ENCODE measurements at regions not wholly inside any gene's neighbourhood (a gene's known extent, or its start where the extent isn't known, plus 50 kb on each side); places are given as distances from the start of the nearest gene placed in this dataset.

DNA sequence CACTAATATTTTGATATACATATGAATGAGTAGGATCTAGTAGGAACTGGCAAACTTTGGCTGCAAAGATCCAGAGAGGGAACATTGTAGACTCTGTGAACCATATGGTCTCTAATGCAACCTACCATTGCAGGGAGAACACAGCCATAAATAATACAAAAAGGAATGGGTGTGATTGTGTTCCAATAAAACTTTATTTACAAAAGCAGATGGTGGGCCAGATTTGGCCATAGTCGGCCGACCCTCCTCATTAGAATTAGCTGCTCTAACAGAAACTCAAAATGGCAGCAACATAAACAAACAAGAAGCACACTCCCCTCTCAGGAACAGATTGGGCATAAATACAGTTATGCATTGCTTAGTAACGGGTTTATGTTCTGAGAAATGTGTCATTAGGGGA lies 198.1 kb upstream of the RBPJ start:
- TF ChIP-seq, protein P1, sequence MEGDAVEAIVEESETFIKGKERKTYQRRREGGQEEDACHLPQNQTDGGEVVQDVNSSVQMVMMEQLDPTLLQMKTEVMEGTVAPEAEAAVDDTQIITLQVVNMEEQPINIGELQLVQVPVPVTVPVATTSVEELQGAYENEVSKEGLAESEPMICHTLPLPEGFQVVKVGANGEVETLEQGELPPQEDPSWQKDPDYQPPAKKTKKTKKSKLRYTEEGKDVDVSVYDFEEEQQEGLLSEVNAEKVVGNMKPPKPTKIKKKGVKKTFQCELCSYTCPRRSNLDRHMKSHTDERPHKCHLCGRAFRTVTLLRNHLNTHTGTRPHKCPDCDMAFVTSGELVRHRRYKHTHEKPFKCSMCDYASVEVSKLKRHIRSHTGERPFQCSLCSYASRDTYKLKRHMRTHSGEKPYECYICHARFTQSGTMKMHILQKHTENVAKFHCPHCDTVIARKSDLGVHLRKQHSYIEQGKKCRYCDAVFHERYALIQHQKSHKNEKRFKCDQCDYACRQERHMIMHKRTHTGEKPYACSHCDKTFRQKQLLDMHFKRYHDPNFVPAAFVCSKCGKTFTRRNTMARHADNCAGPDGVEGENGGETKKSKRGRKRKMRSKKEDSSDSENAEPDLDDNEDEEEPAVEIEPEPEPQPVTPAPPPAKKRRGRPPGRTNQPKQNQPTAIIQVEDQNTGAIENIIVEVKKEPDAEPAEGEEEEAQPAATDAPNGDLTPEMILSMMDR (IDR thresholded peaks at IDR 0.05; ENCODE audit: low read depth, low read length, missing input control): no peak
- TF ChIP-seq RXRA (IDR thresholded peaks at IDR 0.05) (no peak), GABPA (IDR thresholded peaks at IDR 0.05 in 1 of 2, conservative IDR thresholded peaks at IDR 0.05 in 1 of 2) (no peak), HNF4G (IDR thresholded peaks at IDR 0.05) (no peak), FOXA1 (IDR thresholded peaks at IDR 0.05) (no peak), SP1 (IDR thresholded peaks at IDR 0.05) (no peak), HNF4A (conservative IDR thresholded peaks at IDR 0.05) (no peak), YY1 (IDR thresholded peaks at IDR 0.05) (no peak), EGR1 (IDR thresholded peaks at IDR 0.05; ENCODE audit: low read depth in 2 of 2) (no peak), RAD21 (IDR thresholded peaks at IDR 0.05) (no peak)
- TF ChIP-seq, protein P2, sequence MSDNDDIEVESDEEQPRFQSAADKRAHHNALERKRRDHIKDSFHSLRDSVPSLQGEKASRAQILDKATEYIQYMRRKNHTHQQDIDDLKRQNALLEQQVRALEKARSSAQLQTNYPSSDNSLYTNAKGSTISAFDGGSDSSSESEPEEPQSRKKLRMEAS (IDR thresholded peaks at IDR 0.05): no peak
- TF ChIP-seq, protein P3, sequence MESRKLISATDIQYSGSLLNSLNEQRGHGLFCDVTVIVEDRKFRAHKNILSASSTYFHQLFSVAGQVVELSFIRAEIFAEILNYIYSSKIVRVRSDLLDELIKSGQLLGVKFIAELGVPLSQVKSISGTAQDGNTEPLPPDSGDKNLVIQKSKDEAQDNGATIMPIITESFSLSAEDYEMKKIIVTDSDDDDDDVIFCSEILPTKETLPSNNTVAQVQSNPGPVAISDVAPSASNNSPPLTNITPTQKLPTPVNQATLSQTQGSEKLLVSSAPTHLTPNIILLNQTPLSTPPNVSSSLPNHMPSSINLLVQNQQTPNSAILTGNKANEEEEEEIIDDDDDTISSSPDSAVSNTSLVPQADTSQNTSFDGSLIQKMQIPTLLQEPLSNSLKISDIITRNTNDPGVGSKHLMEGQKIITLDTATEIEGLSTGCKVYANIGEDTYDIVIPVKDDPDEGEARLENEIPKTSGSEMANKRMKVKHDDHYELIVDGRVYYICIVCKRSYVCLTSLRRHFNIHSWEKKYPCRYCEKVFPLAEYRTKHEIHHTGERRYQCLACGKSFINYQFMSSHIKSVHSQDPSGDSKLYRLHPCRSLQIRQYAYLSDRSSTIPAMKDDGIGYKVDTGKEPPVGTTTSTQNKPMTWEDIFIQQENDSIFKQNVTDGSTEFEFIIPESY (IDR thresholded peaks at IDR 0.05): no peak
- TF ChIP-seq, protein P4, sequence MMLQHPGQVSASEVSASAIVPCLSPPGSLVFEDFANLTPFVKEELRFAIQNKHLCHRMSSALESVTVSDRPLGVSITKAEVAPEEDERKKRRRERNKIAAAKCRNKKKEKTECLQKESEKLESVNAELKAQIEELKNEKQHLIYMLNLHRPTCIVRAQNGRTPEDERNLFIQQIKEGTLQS (IDR thresholded peaks at IDR 0.05): no peak

Measured in liver (tissue), 3 donors.